ENCODE measurements at regions not wholly inside any gene's neighbourhood (a gene's known extent, or its start where the extent isn't known, plus 50 kb on each side); places are given as distances from the start of the nearest gene placed in this dataset. TPM values are rescaled to one million over a fixed set of nuclear protein-coding genes. Genes with fewer than 3 reads are reported as not detected.

GRCh38 chr4:182193311-182193710 is 49.9 kb upstream of the TENM3 start:
- DNase-seq (ENCODE audit: low read depth in 1 of 2, low spot score in 1 of 2), result no peak
- no peak for TF ChIP-seq REST (IDR thresholded peaks at IDR 0.05; ENCODE audit: insufficient replicate concordance, low read depth)
- no peak for TF ChIP-seq GABPA (IDR thresholded peaks at IDR 0.05; ENCODE audit: low read depth)
- no peak for TF ChIP-seq POLR2AphosphoS5 (IDR thresholded peaks at IDR 0.05; ENCODE audit: low read depth)
- TF ChIP-seq, protein P1, sequence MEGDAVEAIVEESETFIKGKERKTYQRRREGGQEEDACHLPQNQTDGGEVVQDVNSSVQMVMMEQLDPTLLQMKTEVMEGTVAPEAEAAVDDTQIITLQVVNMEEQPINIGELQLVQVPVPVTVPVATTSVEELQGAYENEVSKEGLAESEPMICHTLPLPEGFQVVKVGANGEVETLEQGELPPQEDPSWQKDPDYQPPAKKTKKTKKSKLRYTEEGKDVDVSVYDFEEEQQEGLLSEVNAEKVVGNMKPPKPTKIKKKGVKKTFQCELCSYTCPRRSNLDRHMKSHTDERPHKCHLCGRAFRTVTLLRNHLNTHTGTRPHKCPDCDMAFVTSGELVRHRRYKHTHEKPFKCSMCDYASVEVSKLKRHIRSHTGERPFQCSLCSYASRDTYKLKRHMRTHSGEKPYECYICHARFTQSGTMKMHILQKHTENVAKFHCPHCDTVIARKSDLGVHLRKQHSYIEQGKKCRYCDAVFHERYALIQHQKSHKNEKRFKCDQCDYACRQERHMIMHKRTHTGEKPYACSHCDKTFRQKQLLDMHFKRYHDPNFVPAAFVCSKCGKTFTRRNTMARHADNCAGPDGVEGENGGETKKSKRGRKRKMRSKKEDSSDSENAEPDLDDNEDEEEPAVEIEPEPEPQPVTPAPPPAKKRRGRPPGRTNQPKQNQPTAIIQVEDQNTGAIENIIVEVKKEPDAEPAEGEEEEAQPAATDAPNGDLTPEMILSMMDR (IDR thresholded peaks at IDR 0.05; ENCODE audit: insufficient read depth, low read length), result no peak
- no peak for TF ChIP-seq SPI1 (IDR thresholded peaks at IDR 0.05; ENCODE audit: borderline replicate concordance, low read depth)

More at GRCh38 chr4:182193311-182193710, 49.9 kb upstream of the TENM3 start:
- H3K27ac ChIP-seq (replicated peaks), result no peak overlapping the region
- H3K27me3 ChIP-seq (ENCODE audit: insufficient read depth, poor library complexity, severe bottlenecking), result no peaks in the 10 kb centered on the region
- no peak overlapping the region for H3K4me3 ChIP-seq (replicated peaks; ENCODE audit: insufficient read depth, low read length)

Small RNA genes lying in the stretch of these regions (microRNA-seq; reads per million reads assigned to microRNA genes)
- gene MIR1305, result not detected

Data from HL-60 (cell line).